ENCODE measurements at regions not wholly inside any gene's neighbourhood (a gene's known extent, or its start where the extent isn't known, plus 50 kb on each side); places are given as distances from the start of the nearest gene placed in this dataset.

- Histone ChIP-seq H3F3A (ENCODE audit: insufficient read depth, low read length, poor library complexity, severe bottlenecking) (no peaks in the 10 kb centered on the region), H3K4me3 (ENCODE audit: low read length) (no peak overlapping the region), H2AFZ (ENCODE audit: low read depth, low read length) (no peak overlapping the region), H4K20me1 (ENCODE audit: insufficient read depth) (no peaks in the 10 kb centered on the region), H3K9me3 (ENCODE audit: low read length) (no peaks in the 10 kb centered on the region), H3K27ac (ENCODE audit: low read length) (no peak overlapping the region), H3K36me3 (ENCODE audit: insufficient read depth, low read length) (no peaks in the 10 kb centered on the region), H3K4me2 (ENCODE audit: low read length) (no peak overlapping the region), H3K27me3 (ENCODE audit: insufficient read depth, low read depth, low read length) (no peaks in the 10 kb centered on the region), H3K79me2 (replicated peaks; ENCODE audit: insufficient read depth, low read length) (no peaks in the 10 kb centered on the region), H3K9ac (ENCODE audit: low read length) (no peak overlapping the region), H3K9me2 (ENCODE audit: insufficient read depth, low read length) (peaks cover 4% of the 10 kb centered on the region)
- TF ChIP-seq RAD21 (conservative IDR thresholded peaks at IDR 0.05) = no peak
- TF ChIP-seq EZH2 (IDR thresholded peaks at IDR 0.05; ENCODE audit: borderline replicate concordance, insufficient read depth, low read length, poor library complexity, severe bottlenecking) = no peak
- no peak for TF ChIP-seq EP300 (conservative IDR thresholded peaks at IDR 0.05; ENCODE audit: poor library complexity, severe bottlenecking)
These were observed 133.1 kb downstream of the IQUB start for GRCh38 chr7:123401295-123401694.

GRCh38 chr7:123400196-123400595 lies 134.2 kb downstream of the IQUB start:
- Histone ChIP-seq H3K27me3 (ENCODE audit: insufficient read depth, low read depth, low read length) (no peaks in the 10 kb centered on the region), H3K27ac (ENCODE audit: low read length) (no peak overlapping the region), H3K4me3 (ENCODE audit: low read length) (no peak overlapping the region), H3F3A (ENCODE audit: insufficient read depth, low read length, poor library complexity, severe bottlenecking) (no peaks in the 10 kb centered on the region), H3K4me2 (ENCODE audit: low read length) (no peak overlapping the region), H3K79me2 (replicated peaks; ENCODE audit: insufficient read depth, low read length) (no peaks in the 10 kb centered on the region), H3K9me2 (ENCODE audit: insufficient read depth, low read length) (peaks cover 4% of the 10 kb centered on the region), H3K36me3 (ENCODE audit: insufficient read depth, low read length) (no peaks in the 10 kb centered on the region), H2AFZ (ENCODE audit: low read depth, low read length) (no peak overlapping the region), H4K20me1 (ENCODE audit: insufficient read depth) (no peaks in the 10 kb centered on the region), H3K9ac (ENCODE audit: low read length) (no peak overlapping the region), H3K9me3 (ENCODE audit: low read length) (no peaks in the 10 kb centered on the region)
- TF ChIP-seq MXI1 (conservative IDR thresholded peaks at IDR 0.05; ENCODE audit: poor library complexity, severe bottlenecking) = no peak
- TF ChIP-seq, protein P1, sequence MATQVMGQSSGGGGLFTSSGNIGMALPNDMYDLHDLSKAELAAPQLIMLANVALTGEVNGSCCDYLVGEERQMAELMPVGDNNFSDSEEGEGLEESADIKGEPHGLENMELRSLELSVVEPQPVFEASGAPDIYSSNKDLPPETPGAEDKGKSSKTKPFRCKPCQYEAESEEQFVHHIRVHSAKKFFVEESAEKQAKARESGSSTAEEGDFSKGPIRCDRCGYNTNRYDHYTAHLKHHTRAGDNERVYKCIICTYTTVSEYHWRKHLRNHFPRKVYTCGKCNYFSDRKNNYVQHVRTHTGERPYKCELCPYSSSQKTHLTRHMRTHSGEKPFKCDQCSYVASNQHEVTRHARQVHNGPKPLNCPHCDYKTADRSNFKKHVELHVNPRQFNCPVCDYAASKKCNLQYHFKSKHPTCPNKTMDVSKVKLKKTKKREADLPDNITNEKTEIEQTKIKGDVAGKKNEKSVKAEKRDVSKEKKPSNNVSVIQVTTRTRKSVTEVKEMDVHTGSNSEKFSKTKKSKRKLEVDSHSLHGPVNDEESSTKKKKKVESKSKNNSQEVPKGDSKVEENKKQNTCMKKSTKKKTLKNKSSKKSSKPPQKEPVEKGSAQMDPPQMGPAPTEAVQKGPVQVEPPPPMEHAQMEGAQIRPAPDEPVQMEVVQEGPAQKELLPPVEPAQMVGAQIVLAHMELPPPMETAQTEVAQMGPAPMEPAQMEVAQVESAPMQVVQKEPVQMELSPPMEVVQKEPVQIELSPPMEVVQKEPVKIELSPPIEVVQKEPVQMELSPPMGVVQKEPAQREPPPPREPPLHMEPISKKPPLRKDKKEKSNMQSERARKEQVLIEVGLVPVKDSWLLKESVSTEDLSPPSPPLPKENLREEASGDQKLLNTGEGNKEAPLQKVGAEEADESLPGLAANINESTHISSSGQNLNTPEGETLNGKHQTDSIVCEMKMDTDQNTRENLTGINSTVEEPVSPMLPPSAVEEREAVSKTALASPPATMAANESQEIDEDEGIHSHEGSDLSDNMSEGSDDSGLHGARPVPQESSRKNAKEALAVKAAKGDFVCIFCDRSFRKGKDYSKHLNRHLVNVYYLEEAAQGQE (IDR thresholded peaks at IDR 0.05; ENCODE audit: borderline replicate concordance) = no peak
- TF ChIP-seq POLR2AphosphoS5 (IDR thresholded peaks at IDR 0.05) = no peak
- TF ChIP-seq TAF1 (IDR thresholded peaks at IDR 0.05; ENCODE audit: low read depth) = no peak
- no peak for TF ChIP-seq CTCF (IDR thresholded peaks at IDR 0.05; ENCODE audit: poor library complexity, severe bottlenecking)
- TF ChIP-seq EP300 (conservative IDR thresholded peaks at IDR 0.05; ENCODE audit: poor library complexity, severe bottlenecking) = no peak
- TF ChIP-seq EZH2 (IDR thresholded peaks at IDR 0.05; ENCODE audit: borderline replicate concordance, insufficient read depth, low read length, poor library complexity, severe bottlenecking) = no peak
- TF ChIP-seq RAD21 (conservative IDR thresholded peaks at IDR 0.05) = no peak
- no peak for TF ChIP-seq SMC3 (conservative IDR thresholded peaks at IDR 0.05; ENCODE audit: poor library complexity)

GRCh38 chr7:123398921-123399320 lies 135.5 kb downstream of the IQUB start:
- no peak overlapping the region for H2AFZ ChIP-seq (ENCODE audit: low read depth, low read length)
- H3K9ac ChIP-seq (ENCODE audit: low read length) = no peak overlapping the region
- H3K4me3 ChIP-seq (ENCODE audit: low read length) = no peak overlapping the region
- no peaks in the 10 kb centered on the region for H3K36me3 ChIP-seq (ENCODE audit: insufficient read depth, low read length)
- H3K9me2 ChIP-seq (ENCODE audit: insufficient read depth, low read length) = peaks cover 4% of the 10 kb centered on the region
- no peaks in the 10 kb centered on the region for H4K20me1 ChIP-seq (ENCODE audit: insufficient read depth)
- H3K79me2 ChIP-seq (replicated peaks; ENCODE audit: insufficient read depth, low read length) = no peaks in the 10 kb centered on the region
- no peak overlapping the region for H3K4me2 ChIP-seq (ENCODE audit: low read length)
- TF ChIP-seq EP300 (conservative IDR thresholded peaks at IDR 0.05; ENCODE audit: poor library complexity, severe bottlenecking) (no peak), EZH2 (IDR thresholded peaks at IDR 0.05; ENCODE audit: borderline replicate concordance, insufficient read depth, low read length, poor library complexity, severe bottlenecking) (no peak), POLR2AphosphoS5 (IDR thresholded peaks at IDR 0.05) (no peak), MXI1 (conservative IDR thresholded peaks at IDR 0.05; ENCODE audit: poor library complexity, severe bottlenecking) (no peak), TAF1 (IDR thresholded peaks at IDR 0.05; ENCODE audit: low read depth) (no peak), RAD21 (conservative IDR thresholded peaks at IDR 0.05) (no peak), CTCF (IDR thresholded peaks at IDR 0.05; ENCODE audit: poor library complexity, severe bottlenecking) (no peak), SMC3 (conservative IDR thresholded peaks at IDR 0.05; ENCODE audit: poor library complexity) (no peak)
- TF ChIP-seq, protein P1 (IDR thresholded peaks at IDR 0.05; ENCODE audit: borderline replicate concordance) = no peak
- H3K27ac ChIP-seq (ENCODE audit: low read length) = no peak overlapping the region
- H3F3A ChIP-seq (ENCODE audit: insufficient read depth, low read length, poor library complexity, severe bottlenecking) = no peaks in the 10 kb centered on the region
- no peaks in the 10 kb centered on the region for H3K9me3 ChIP-seq (ENCODE audit: low read length)
- no peaks in the 10 kb centered on the region for H3K27me3 ChIP-seq (ENCODE audit: insufficient read depth, low read depth, low read length)

Data from neural cell (in vitro differentiated cells).